HEK293 (cell line): ENCODE measurements at regions not wholly inside any gene's neighbourhood (a gene's known extent, or its start where the extent isn't known, plus 50 kb on each side); places are given as distances from the start of the nearest gene placed in this dataset.

Source experiments
- CTCF ChIA-PET: fragments of 350-600 bp; formaldehyde crosslinking; extraction: SDS; loops from one replicate; lab custom pipeline; 2021; ENCODE audit warnings: antibody characterized with exemption; lab: Yijun Ruan, JAX
- POLR2A ChIA-PET: fragments of 300-600 bp; formaldehyde crosslinking; extraction: SDS; loops from one replicate; lab custom pipeline; 2020; ENCODE audit warnings: antibody characterized with exemption, inconsistent platforms; lab: Yijun Ruan, JAX
- H3K27ac ChIP-seq: fragments of 200-500 bp; sonication (Bioruptor generic); 2 replicates; pipeline ENCODE4 v1.5.1; 2014; ENCODE audit warnings: low read depth, low read length, control low read depth, inconsistent platforms; ENCODE audit errors: extremely low read depth
- H3K36me3 ChIP-seq, 2 experiments: fragments of 200-500 bp in 1 of 2; sonication (Bioruptor generic) in 1 of 2; 1 replicate in 1 of 2; 2 replicates in 1 of 2; pipeline ENCODE4 v1.5.1; 2014 to 2017; ENCODE audit warnings: inconsistent platforms in 2 of 2, low read length in 2 of 2; ENCODE audit not compliant: control insufficient read depth in 2 of 2, insufficient read depth in 1 of 2
- H3K4me1 ChIP-seq: fragments of 200-500 bp; sonication (Bioruptor generic); 2 replicates; pipeline ENCODE4 v1.5.1; 2014; ENCODE audit warnings: mild to moderate bottlenecking, low read length, inconsistent platforms; ENCODE audit not compliant: control insufficient read depth, insufficient read depth
- H3K4me3 ChIP-seq: 2 replicates; pipeline ENCODE4 v1.5.1; 2011; ENCODE audit warnings: low read depth, mild to moderate bottlenecking, control low read depth, low read length, moderate library complexity
- H3K9me3 ChIP-seq: fragments of 200-500 bp; sonication (Bioruptor generic); 2 replicates; pipeline ENCODE4 v1.5.1; 2014; ENCODE audit warnings: low read depth, low read length, inconsistent platforms; ENCODE audit not compliant: control insufficient read depth, insufficient read depth
- GFI1B ChIP-seq: fragments of 450-650 bp; formaldehyde crosslinking; IDR thresholded peaks from 2 replicates; pipeline ENCODE4 v1.5.1; 2016; ENCODE audit warnings: missing biosample characterization, missing genetic modification characterization
- GLIS1 ChIP-seq: fragments of 450-650 bp; formaldehyde crosslinking; IDR thresholded peaks from 2 replicates; pipeline ENCODE4 v1.5.1; 2016; ENCODE audit warnings: missing biosample characterization, missing genetic modification characterization
- KLF8 ChIP-seq: fragments of 450-650 bp; formaldehyde crosslinking; IDR thresholded peaks from 2 replicates; pipeline ENCODE4 v1.5.1; 2016; ENCODE audit warnings: missing biosample characterization, missing genetic modification characterization
- KLF9 ChIP-seq: fragments of 450-650 bp; formaldehyde crosslinking; IDR thresholded peaks from 2 replicates; pipeline ENCODE4 v1.5.1; 2016; ENCODE audit warnings: missing biosample characterization, missing genetic modification characterization, low read depth
- RBAK ChIP-seq: fragments of 450-650 bp; formaldehyde crosslinking; IDR thresholded peaks from 2 replicates; pipeline ENCODE4 v1.5.1; 2016; ENCODE audit warnings: missing biosample characterization, missing genetic modification characterization
- ZFP3 ChIP-seq: fragments of 450-650 bp; formaldehyde crosslinking; IDR thresholded peaks from 2 replicates; pipeline ENCODE4 v1.5.1; 2016; ENCODE audit warnings: low read depth, missing biosample characterization, missing genetic modification characterization
- ZNF157 ChIP-seq: fragments of 450-650 bp; formaldehyde crosslinking; IDR thresholded peaks from 2 replicates; pipeline ENCODE4 v1.5.1; 2016; ENCODE audit warnings: missing biosample characterization, missing genetic modification characterization
- ZNF221 ChIP-seq: fragments of 450-650 bp; formaldehyde crosslinking; IDR thresholded peaks from 2 replicates; pipeline ENCODE4 v1.5.1; 2017; ENCODE audit warnings: missing biosample characterization, missing genetic modification characterization, borderline replicate concordance
- ZNF501 ChIP-seq: fragments of 450-650 bp; formaldehyde crosslinking; IDR thresholded peaks from 2 replicates; pipeline ENCODE4 v1.5.1; 2016; ENCODE audit warnings: missing biosample characterization, missing genetic modification characterization
- ZNF510 ChIP-seq: fragments of 450-650 bp; formaldehyde crosslinking; IDR thresholded peaks from 2 replicates; pipeline ENCODE4 v1.5.1; 2018; ENCODE audit warnings: mild to moderate bottlenecking, missing genetic modification characterization, missing biosample characterization; ENCODE audit not compliant: insufficient replicate concordance
- ZNF610 ChIP-seq: fragments of 450-650 bp; formaldehyde crosslinking; IDR thresholded peaks from 2 replicates; pipeline ENCODE4 v1.5.1; 2016; ENCODE audit warnings: missing biosample characterization, missing genetic modification characterization, borderline replicate concordance
- ZNF701 ChIP-seq: fragments of 450-650 bp; formaldehyde crosslinking; IDR thresholded peaks from 2 replicates; pipeline ENCODE4 v1.5.1; 2016; ENCODE audit warnings: missing biosample characterization, missing genetic modification characterization
- ZNF776 ChIP-seq: fragments of 450-650 bp; formaldehyde crosslinking; IDR thresholded peaks from 2 replicates; pipeline ENCODE4 v1.5.0; 2017; ENCODE audit warnings: missing biosample characterization, missing genetic modification characterization, borderline replicate concordance
- ZNF830 ChIP-seq: fragments of 450-650 bp; IDR thresholded peaks from 2 replicates; pipeline ENCODE4 v1.5.0; 2018; ENCODE audit warnings: missing biosample characterization, missing genetic modification characterization, low read depth, mild to moderate bottlenecking, moderate library complexity
- ZSCAN30 ChIP-seq: fragments of 450-650 bp; IDR thresholded peaks from 2 replicates; pipeline ENCODE4 v1.5.1; 2018; ENCODE audit warnings: missing biosample characterization, mild to moderate bottlenecking, missing genetic modification characterization, moderate library complexity
- TF ChIP-seq, protein P1 (sequence below): fragments of 450-650 bp; formaldehyde crosslinking; IDR thresholded peaks from 2 replicates; pipeline ENCODE4 v1.5.1; 2016; ENCODE audit warnings: missing biosample characterization, missing genetic modification characterization, borderline replicate concordance
- TF ChIP-seq, protein P2 (sequence below): fragments of 450-650 bp; formaldehyde crosslinking; IDR thresholded peaks from 2 replicates; pipeline ENCODE4 v1.5.1; 2017; ENCODE audit warnings: missing biosample characterization, missing genetic modification characterization

DNA sequence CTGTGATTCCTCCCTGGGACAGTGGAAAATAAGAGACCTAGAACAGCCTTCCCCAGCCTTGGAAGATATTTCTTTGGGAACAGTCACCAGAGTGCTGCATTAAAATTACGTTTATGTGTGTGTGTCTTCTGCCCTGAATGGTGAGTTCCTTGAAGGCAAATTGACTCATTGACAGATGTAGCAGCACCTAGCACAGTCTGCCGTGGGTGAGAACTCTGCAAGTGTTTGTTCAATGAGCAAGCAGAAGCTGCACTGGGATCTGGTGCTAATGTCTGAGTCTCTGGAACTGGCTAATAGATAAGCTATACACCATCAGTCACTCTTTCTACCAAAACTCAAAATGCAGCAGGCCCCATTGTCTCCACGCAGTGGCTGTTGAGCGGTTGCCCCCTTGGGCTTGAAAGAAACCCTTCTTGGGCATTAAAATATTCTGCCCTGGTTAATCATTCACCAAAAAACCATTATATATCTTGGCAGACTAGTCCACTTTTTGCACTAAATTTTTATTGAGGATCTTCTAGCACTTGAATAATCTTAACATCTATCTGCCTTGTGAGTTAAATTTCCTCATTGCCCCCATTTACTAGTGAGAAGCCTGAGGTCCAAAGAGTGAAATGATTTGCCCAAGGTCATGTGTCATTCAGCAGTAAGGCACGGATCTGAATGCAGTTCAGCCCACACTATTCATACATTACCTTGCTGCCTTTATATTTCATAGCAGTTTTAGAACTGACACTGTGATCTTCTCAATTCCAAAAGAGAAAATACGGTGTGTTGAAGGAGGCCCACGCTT, 87.8 kb upstream of the GALNT18 start:
- ChIA-PET POLR2A (no interaction called here), CTCF (interaction anchor here (0.6 to 2.5 kb wide), 3 partner anchors 78 to 939 kb away, joined by 3 to 6 read pairs (median 4); no protein-coding TSS in a partner anchor)
- Histone ChIP-seq H3K36me3 (no peaks in the 10 kb centered on the region), H3K4me3 (no peak overlapping the region), H3K4me1 (no peaks in the 10 kb centered on the region), H3K27ac (no peak overlapping the region), H3K9me3 (no peaks in the 10 kb centered on the region)
- no peak for TF ChIP-seq ZNF510 (tag by site-specific recombination)
- TF ChIP-seq ZSCAN30 = no peak
- no peak for TF ChIP-seq ZNF701
- no peak for TF ChIP-seq KLF8 (tag by site-specific recombination)
- no peak for TF ChIP-seq RBAK (tag by site-specific recombination)
- no peak for TF ChIP-seq ZNF221 (tag by site-specific recombination)
- no peak for TF ChIP-seq ZNF157
- no peak for TF ChIP-seq KLF9
- TF ChIP-seq, protein P1, sequence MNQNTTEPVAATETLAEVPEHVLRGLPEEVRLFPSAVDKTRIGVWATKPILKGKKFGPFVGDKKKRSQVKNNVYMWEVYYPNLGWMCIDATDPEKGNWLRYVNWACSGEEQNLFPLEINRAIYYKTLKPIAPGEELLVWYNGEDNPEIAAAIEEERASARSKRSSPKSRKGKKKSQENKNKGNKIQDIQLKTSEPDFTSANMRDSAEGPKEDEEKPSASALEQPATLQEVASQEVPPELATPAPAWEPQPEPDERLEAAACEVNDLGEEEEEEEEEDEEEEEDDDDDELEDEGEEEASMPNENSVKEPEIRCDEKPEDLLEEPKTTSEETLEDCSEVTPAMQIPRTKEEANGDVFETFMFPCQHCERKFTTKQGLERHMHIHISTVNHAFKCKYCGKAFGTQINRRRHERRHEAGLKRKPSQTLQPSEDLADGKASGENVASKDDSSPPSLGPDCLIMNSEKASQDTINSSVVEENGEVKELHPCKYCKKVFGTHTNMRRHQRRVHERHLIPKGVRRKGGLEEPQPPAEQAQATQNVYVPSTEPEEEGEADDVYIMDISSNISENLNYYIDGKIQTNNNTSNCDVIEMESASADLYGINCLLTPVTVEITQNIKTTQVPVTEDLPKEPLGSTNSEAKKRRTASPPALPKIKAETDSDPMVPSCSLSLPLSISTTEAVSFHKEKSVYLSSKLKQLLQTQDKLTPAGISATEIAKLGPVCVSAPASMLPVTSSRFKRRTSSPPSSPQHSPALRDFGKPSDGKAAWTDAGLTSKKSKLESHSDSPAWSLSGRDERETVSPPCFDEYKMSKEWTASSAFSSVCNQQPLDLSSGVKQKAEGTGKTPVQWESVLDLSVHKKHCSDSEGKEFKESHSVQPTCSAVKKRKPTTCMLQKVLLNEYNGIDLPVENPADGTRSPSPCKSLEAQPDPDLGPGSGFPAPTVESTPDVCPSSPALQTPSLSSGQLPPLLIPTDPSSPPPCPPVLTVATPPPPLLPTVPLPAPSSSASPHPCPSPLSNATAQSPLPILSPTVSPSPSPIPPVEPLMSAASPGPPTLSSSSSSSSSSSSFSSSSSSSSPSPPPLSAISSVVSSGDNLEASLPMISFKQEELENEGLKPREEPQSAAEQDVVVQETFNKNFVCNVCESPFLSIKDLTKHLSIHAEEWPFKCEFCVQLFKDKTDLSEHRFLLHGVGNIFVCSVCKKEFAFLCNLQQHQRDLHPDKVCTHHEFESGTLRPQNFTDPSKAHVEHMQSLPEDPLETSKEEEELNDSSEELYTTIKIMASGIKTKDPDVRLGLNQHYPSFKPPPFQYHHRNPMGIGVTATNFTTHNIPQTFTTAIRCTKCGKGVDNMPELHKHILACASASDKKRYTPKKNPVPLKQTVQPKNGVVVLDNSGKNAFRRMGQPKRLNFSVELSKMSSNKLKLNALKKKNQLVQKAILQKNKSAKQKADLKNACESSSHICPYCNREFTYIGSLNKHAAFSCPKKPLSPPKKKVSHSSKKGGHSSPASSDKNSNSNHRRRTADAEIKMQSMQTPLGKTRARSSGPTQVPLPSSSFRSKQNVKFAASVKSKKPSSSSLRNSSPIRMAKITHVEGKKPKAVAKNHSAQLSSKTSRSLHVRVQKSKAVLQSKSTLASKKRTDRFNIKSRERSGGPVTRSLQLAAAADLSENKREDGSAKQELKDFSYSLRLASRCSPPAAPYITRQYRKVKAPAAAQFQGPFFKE (tag by site-specific recombination) = no peak
- no peak for TF ChIP-seq ZFP3 (tag by site-specific recombination)
- no peak for TF ChIP-seq ZNF501 (tag by site-specific recombination)
- no peak for TF ChIP-seq ZNF776 (tag by site-specific recombination)
- no peak for TF ChIP-seq GFI1B (tag by site-specific recombination)
- TF ChIP-seq, protein P2, sequence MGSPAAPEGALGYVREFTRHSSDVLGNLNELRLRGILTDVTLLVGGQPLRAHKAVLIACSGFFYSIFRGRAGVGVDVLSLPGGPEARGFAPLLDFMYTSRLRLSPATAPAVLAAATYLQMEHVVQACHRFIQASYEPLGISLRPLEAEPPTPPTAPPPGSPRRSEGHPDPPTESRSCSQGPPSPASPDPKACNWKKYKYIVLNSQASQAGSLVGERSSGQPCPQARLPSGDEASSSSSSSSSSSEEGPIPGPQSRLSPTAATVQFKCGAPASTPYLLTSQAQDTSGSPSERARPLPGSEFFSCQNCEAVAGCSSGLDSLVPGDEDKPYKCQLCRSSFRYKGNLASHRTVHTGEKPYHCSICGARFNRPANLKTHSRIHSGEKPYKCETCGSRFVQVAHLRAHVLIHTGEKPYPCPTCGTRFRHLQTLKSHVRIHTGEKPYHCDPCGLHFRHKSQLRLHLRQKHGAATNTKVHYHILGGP (tag by site-specific recombination) = no peak
- no peak for TF ChIP-seq ZNF610 (tag by site-specific recombination)

DNA sequence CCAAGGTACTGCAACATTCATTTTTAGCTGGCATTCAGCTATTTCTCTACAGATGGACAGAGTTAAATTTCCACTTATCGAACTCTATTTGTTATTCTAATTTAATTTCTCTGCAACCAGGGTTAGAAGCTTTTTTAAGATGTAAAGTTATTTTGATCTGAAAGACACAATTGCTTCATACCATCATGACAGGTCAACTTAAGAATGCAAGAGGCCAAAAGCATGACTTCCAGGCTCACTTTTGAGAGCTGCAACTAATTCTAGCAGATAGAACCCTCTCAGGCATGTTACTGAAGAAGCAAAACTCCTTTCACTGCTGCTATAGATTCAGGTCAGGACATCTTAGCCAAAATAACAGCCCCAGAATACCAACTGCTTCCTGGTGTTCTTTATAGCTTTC, 86.5 kb upstream of the GALNT18 start:
- H3K27ac ChIP-seq = no peak overlapping the region
- H3K4me1 ChIP-seq = no peaks in the 10 kb centered on the region
- ChIA-PET POLR2A (no interaction called here), CTCF (interaction anchor here (1.4 kb wide), 1 partner anchor 681 kb away, joined by 4 read pairs; no protein-coding TSS in a partner anchor)
- TF ChIP-seq GLIS1 (no peak), ZNF830 (tag by site-specific recombination) (no peak)
- no peaks in the 10 kb centered on the region for H3K36me3 ChIP-seq
- no peak overlapping the region for H3K4me3 ChIP-seq
- H3K9me3 ChIP-seq = no peaks in the 10 kb centered on the region
